Keratinocyte (primary cell): ENCODE measurements at regions not wholly inside any gene's neighbourhood (a gene's known extent, or its start where the extent isn't known, plus 50 kb on each side); places are given as distances from the start of the nearest gene placed in this dataset.

Source experiments
- DNase-seq: peaks from one replicate; pipeline ENCODE4 v3.0.0-alpha.2; 2011; ENCODE audit warnings: low read depth, missing footprints, low spot score
- FAIRE-seq: peaks from 2 replicates; lab custom pipeline; 2011; peaks lifted over from hg19 to GRCh38; lab: Jason Lieb, UNC
- H2AFZ ChIP-seq: 2 replicates; pipeline ENCODE4 v1.6.0; 2012; ENCODE audit warnings: low read length, control low read depth, inconsistent platforms; ENCODE audit not compliant: control insufficient read depth
- H3K27ac ChIP-seq: 2 replicates; pipeline ENCODE4 v1.5.1; 2011; ENCODE audit warnings: low read length; ENCODE audit not compliant: control insufficient read depth, insufficient read depth
- H3K27me3 ChIP-seq: 3 replicates; pipeline ENCODE4 v1.6.0; 2011; ENCODE audit warnings: low read length; ENCODE audit not compliant: control insufficient read depth, insufficient read depth; ENCODE audit errors: extremely low read depth
- H3K36me3 ChIP-seq, 2 experiments: 2 replicates in 1 of 2; 3 replicates in 1 of 2; pipeline ENCODE4 v1.5.1; 2011; ENCODE audit warnings: low read length in 2 of 2, mild to moderate bottlenecking in 1 of 2; ENCODE audit not compliant: control insufficient read depth in 2 of 2, insufficient read depth in 2 of 2; ENCODE audit errors: extremely low read depth in 1 of 2
- H3K4me1 ChIP-seq: 3 replicates; pipeline ENCODE4 v1.5.1; 2011; ENCODE audit warnings: low read length; ENCODE audit not compliant: control insufficient read depth, insufficient read depth; ENCODE audit errors: extremely low read depth
- H3K4me2 ChIP-seq: 3 replicates; pipeline ENCODE4 v1.6.0; 2011; ENCODE audit warnings: low read depth, low read length; ENCODE audit not compliant: control insufficient read depth, insufficient read depth; ENCODE audit errors: extremely low read depth
- H3K4me3 ChIP-seq, 3 experiments: fragments of 200-600 bp in 1 of 3; sonication (generic) in 1 of 3; 2 replicates in 2 of 3; 3 replicates in 1 of 3; pipeline ENCODE4 v1.5.1; 2011 to 2016; ENCODE audit warnings: low read length in 3 of 3, mild to moderate bottlenecking in 3 of 3, control low read depth in 2 of 3, inconsistent platforms in 1 of 3, low read depth in 1 of 3, mixed read lengths in 1 of 3, mixed run types in 1 of 3, moderate library complexity in 1 of 3; ENCODE audit not compliant: control insufficient read depth in 2 of 3, insufficient read depth in 2 of 3; ENCODE audit errors: extremely low read depth in 1 of 3
- H3K79me2 ChIP-seq: 2 replicates; pipeline ENCODE4 v1.6.0; 2012; ENCODE audit warnings: low read length; ENCODE audit not compliant: control insufficient read depth, insufficient read depth
- H3K9ac ChIP-seq: 3 replicates; pipeline ENCODE4 v1.6.0; 2011; ENCODE audit warnings: low read length; ENCODE audit not compliant: control insufficient read depth, insufficient read depth; ENCODE audit errors: extremely low read depth
- H3K9me1 ChIP-seq: 3 replicates; pipeline ENCODE4 v1.6.0; 2011; ENCODE audit warnings: low read length; ENCODE audit not compliant: control insufficient read depth, insufficient read depth; ENCODE audit errors: extremely low read depth
- H3K9me3 ChIP-seq: 2 replicates; pipeline ENCODE4 v1.5.1; 2012; ENCODE audit warnings: low read depth, low read length; ENCODE audit not compliant: control insufficient read depth
- H4K20me1 ChIP-seq: 3 replicates; pipeline ENCODE4 v1.6.0; 2011; ENCODE audit warnings: low read length; ENCODE audit not compliant: control insufficient read depth, insufficient read depth; ENCODE audit errors: extremely low read depth
- CTCF ChIP-seq, 3 experiments: IDR thresholded peaks in 1 of 3; conservative IDR thresholded peaks in 1 of 3; optimal IDR thresholded peaks in 1 of 3; 2 replicates in 2 of 3; 3 replicates in 1 of 3; pipeline versions ENCODE3 to v1.5.1; 2011; ENCODE audit warnings: low read length in 3 of 3, mild to moderate bottlenecking in 3 of 3, moderate library complexity in 2 of 3, control low read depth in 1 of 3, inconsistent platforms in 1 of 3; ENCODE audit not compliant: insufficient read depth in 2 of 3; ENCODE audit errors: extremely low read depth in 1 of 3
- EZH2 ChIP-seq: IDR thresholded peaks from one replicate; pipeline ENCODE4 v1.6.1; 2012; ENCODE audit warnings: inconsistent platforms, mild to moderate bottlenecking, low read length, moderate library complexity
- dilution Hi-C: fragments of 300-500 bp; cut with MboI; formaldehyde crosslinking; loops from one replicate; pipeline ENCODE4 v1.7.0; 2020; ENCODE audit warnings: low sequenced_read_pairs; ENCODE audit not compliant: extremely low pct_ligation_motif_present

- no peaks in the 10 kb centered on the region for H4K20me1 ChIP-seq
- no peaks in the 10 kb centered on the region for H3K9me1 ChIP-seq
- H3K79me2 ChIP-seq = no peaks in the 10 kb centered on the region
- no peaks in the 10 kb centered on the region for H3K36me3 ChIP-seq
- no peaks in the 10 kb centered on the region for H3K27me3 ChIP-seq
- dilution Hi-C loops = no loop called here
- H3K4me1 ChIP-seq = no peaks in the 10 kb centered on the region
- H3K9me3 ChIP-seq = no peaks in the 10 kb centered on the region
- H3K9ac ChIP-seq = no peak overlapping the region
- no peak for FAIRE-seq
- no peak overlapping the region for H3K4me2 ChIP-seq
- H3K4me3 ChIP-seq = no peak overlapping the region
- no peak for DNase-seq
- no peak overlapping the region for H2AFZ ChIP-seq
- TF ChIP-seq CTCF (optimal IDR thresholded peaks at IDR 0.05 in 1 of 3, IDR thresholded peaks at IDR 0.05 in 1 of 3, conservative IDR thresholded peaks at IDR 0.05 in 1 of 3; ENCODE audit: extremely low read depth in 1 of 3, insufficient read depth in 2 of 3, low read length in 3 of 3) = no peak
- no peak for TF ChIP-seq EZH2
- no peak overlapping the region for H3K27ac ChIP-seq
These were observed 114.2 kb upstream of the ADAMTS16 start for GRCh38 chr5:5025774-5026408.

- Histone ChIP-seq H3K27ac (no peak overlapping the region), H4K20me1 (no peaks in the 10 kb centered on the region), H3K4me2 (no peak overlapping the region), H3K4me1 (no peaks in the 10 kb centered on the region), H3K79me2 (no peaks in the 10 kb centered on the region), H3K9ac (no peak overlapping the region), H2AFZ (no peak overlapping the region), H3K36me3 (no peaks in the 10 kb centered on the region), H3K4me3 (no peak overlapping the region), H3K9me1 (no peaks in the 10 kb centered on the region), H3K9me3 (no peaks in the 10 kb centered on the region), H3K27me3 (no peaks in the 10 kb centered on the region)
- dilution Hi-C loops = no loop called here
- TF ChIP-seq EZH2 = no peak
- no peak for TF ChIP-seq CTCF (optimal IDR thresholded peaks at IDR 0.05 in 1 of 3, IDR thresholded peaks at IDR 0.05 in 1 of 3, conservative IDR thresholded peaks at IDR 0.05 in 1 of 3; ENCODE audit: extremely low read depth in 1 of 3, insufficient read depth in 2 of 3, low read length in 3 of 3)
- FAIRE-seq (no peak), DNase-seq (no peak)
These were observed 113.7 kb upstream of the ADAMTS16 start for GRCh38 chr5:5026409-5026785.
